DMS153 treated with DMSO at 0.1 percent for 48 hours (cell line): ENCODE measurements at regions not wholly inside any gene's neighbourhood (a gene's known extent, or its start where the extent isn't known, plus 50 kb on each side); places are given as distances from the start of the nearest gene placed in this dataset.

Source experiments
- DNase-seq: peaks from one replicate; lab custom pipeline; 2025; ENCODE audit not compliant: unreplicated experiment; lab: John Stamatoyannopoulos, UW

GRCh38 chr18:61679836-61680235 lies 213.0 kb downstream of the RNF152 start:
- DNase-seq, result no peak

- no peak for DNase-seq
These were observed 215.3 kb downstream of the RNF152 start for GRCh38 chr18:61677435-61677970.

DNA sequence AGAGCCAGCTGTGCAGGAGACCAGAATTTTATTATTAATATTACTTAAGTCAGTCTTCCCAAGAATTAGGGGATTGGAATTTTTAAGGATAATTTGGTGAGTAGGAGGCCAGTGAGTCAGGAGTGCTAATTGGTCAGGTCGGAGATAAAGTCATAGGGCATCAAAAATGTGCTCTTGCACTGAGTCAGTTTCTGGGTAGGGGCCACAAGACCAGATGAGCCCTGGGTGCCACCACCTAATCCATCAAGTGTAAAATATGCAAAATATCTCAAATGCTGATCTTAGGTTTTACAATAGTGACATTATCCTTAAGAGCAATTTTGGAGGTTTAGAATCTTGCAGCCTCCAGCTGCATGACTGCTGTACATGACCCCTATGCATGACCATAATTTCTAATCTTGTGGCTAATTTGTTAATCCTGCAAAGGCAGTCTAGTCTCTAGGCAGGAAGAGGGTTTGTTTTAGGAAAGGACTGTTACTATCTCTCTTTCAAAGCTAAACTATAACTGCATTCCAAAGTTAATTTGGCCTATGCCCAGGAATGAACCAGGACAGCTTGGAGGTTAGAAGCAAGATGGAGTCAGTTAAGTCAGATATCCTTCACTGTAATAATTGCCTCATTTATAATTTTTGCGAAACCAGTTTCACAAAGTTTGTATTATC lies 215.9 kb downstream of the RNF152 start:
- DNase-seq, result no peak

- DNase-seq, result no peak
These were observed 223.5 kb downstream of the RNF152 start for GRCh38 chr18:61669320-61669719.

DNA sequence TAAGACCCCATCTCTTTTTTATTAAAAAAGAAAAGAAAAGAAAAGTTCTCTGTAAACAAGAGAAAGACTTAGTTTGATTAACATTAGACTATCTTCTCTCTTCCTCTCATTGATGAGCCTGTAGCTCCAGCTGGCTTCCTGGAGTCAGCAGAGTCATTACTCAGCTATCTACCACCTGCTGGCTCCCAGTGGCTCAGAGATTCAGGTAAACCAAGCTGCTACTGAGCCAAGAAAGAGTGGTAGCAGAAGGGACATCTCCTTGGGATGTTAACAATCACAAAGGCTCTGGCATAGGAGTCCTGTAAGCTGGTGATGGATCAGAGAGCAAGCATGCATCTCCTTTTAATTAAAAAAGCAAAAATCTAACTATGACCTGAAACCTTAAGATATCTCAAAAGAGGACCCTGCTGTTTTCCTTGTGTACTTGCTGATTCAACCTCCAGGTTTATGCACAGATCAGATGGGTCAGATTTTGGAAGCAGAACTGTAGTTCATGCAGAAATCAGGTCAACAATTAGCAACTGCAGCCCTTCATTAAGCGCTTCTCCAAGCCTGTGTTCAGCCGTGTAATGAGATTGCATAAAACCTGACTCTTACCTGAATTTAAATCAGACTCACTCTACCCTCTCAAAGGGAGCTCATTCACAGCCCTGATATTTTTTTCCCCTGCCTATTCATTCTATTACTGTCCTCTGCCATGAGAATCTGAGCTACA lies 225.8 kb downstream of the RNF152 start:
- no peak for DNase-seq

- DNase-seq, result no peak
These were observed 228.3 kb downstream of the RNF152 start for GRCh38 chr18:61664419-61665084.

DNA sequence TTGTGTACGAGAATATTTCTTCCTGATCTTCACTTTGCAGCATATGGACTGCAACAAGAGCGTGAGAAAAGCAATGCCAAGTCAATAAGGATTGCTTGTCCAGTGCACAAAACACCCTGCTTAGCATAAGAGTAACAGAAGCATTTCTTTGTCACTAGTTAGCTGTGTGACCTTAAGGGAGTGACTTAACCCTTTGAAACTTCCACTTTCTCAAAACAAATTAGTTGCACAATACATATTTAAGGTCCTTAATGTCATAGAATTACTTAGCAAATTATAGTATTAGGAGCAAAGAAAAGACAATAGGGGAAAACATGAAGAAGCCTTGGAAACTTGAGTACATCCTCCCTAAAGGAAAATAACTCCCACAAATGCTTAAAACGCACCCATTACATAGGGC lies 230.1 kb downstream of the RNF152 start:
- DNase-seq, result no peak

GRCh38 chr18:61658431-61658830 lies 234.4 kb downstream of the RNF152 start:
- no peak for DNase-seq

DNA sequence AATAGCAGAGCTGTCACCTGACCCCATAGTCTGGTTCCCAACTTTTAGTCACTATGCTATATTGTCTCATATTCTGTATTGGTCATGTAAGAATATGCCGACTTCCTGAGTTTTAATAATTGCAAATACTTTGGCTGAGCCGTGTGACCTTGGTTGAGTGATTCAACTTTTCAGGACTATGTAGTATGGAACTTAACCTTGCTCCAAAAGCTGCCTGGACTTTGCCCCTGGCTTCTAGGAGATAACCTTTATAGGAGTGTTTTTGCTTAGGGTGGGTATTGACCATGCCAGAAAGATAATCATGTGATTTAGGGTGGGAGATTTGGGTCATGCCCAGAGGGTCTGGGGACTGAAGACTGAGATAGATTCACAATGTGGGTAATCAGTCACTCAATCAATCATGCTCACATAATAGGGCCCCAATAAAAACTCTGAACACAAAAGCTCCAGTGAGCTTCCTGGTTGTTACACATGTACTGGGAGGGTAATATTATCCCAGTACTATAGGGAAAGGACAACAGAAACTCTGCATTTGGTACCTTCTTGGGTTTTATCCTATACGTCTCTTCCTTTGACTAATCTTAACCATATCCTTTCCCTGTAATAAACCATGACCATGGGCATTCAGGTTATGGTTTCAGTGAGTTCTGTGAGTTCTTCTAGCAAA lies 235.6 kb downstream of the RNF152 start:
- DNase-seq, result no peak

- DNase-seq, result no peak
These were observed 237.2 kb downstream of the RNF152 start for GRCh38 chr18:61655630-61656029.

DNA sequence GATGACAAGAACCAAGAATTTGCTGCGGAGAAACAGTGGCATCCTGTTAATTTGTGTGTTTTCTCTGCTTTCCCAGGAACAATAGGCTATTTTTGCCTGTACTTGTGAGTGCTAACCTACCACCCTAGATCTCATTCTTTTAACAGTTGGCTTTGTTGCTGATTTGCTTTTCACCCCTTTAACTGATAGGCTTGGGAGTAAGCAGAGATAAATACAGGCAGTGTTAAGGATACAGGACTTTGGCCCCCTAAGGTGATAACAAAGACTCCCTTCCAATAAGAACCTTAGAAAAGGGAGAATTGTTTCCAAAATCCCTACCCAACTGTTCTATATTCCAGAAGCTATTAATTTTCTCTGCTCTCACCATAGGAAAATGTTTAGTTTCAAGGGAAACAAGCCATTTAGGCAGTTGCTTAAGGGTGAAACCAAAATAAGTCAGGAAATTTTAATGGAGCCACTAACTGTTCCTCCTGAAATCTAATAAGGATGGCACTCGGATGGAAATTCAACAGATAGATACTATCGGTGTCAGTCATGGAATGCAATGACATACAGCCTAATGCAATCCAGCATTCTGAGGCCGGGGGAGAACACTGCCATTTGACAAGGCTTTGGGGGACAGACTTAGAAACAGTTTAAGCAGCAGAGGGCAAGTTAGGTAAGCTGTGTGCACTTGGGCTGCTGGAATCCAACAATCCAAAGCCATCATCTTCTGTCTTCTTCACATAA lies 238.8 kb downstream of the RNF152 start:
- no peak for DNase-seq

DNA sequence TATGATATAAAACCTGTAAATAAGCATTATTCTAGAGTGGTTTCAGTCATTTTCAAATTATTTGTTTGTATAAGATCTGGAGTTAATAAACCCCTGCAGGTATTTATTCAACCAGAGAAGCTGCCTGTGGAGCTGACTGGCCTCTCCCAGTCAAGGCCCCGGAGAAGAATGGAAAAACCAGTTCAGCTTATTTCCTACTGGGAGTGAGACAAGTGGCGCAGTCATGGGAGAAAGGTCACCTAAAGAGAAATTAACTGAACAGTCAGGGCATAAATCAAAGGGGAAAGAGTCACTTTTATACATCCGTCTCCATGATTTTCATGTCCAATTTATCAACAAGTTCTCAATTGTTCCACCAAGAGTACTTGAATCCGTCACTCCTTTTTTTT lies 240.9 kb downstream of the RNF152 start:
- DNase-seq, result no peak

- no peak for DNase-seq
These were observed 241.5 kb downstream of the RNF152 start for GRCh38 chr18:61651145-61651879.

- no peak for DNase-seq
These were observed 248.7 kb downstream of the RNF152 start for GRCh38 chr18:61643884-61644647.

DNA sequence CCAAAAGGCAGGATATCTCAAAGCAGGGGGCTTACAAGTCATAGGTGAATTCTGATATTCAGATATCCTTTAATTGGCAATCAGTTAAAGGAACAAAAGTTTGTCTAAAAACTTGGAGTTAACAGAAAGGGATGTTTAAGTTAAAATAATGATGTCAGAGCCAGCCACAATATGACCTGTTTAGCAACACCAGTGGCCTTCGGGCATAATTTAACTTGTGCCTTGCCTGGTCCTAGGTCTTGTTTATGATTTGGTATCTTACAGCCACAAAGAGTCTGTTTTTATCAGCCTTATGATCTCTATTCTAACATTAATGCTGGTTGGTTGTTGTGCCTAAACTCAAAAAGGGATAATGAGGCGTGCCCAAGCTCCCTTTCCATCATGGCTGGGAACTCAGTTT lies 252.9 kb downstream of the RNF152 start:
- DNase-seq, result no peak

GRCh38 chr18:61637905-61638595 lies 254.8 kb downstream of the RNF152 start:
- no peak for DNase-seq

DNA sequence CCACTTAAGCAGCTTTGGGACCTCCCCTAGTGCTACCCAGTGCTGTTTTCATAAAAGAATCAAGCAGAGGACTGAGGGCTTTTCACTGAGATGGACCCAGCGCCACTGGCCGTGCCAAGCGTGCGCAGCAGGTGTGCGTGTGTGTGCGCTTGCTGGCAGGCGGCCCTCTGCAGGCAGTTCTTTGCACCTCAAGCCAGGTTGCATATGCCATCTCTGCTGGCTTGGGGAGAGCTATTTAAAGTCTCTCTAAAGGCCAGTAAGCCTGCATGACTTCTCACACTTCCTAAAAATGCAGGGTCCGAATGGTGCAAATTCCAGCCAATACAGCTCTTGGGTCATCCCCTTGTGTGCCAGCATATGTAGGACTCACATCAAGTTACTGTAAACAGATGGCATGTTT lies 255.5 kb downstream of the RNF152 start:
- DNase-seq, result peak; percentile 5

DNA sequence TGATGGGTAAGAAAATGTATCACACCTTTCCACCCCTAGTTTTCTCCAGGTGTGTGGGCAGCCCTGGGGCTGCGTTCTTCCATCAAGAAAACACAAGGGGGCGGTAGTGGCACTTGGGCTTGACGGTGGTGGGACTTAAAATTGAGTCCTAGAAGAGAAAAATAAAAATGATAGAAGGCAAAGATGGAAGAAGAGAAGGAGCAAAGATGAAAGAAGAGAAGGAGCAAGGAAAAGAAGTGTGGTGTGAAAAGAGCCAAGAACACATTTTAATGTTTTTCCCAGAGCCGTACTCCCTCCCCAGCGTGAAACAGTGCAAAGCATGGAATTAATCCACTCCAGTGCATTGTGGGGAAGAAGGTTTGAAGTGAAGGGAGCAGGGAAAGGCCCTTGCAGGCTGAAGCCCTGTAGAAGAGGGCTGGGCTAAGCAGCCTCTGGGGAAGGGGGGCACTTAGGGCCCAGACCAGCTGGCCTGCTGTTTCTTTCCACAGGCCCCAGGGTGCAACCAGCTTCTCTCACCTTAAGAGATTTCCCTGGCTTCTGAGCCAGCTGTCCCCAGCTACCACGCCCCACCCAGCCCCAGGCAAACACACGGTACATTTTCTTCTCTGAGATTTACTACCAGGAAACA lies 256.8 kb downstream of the RNF152 start:
- DNase-seq, result peak; percentile 68
